ENCODE measurements at regions not wholly inside any gene's neighbourhood (a gene's known extent, or its start where the extent isn't known, plus 50 kb on each side); places are given as distances from the start of the nearest gene placed in this dataset.

- H3K36me3 ChIP-seq, result no peaks in the 10 kb centered on the region
- H3K27ac ChIP-seq, result no peak overlapping the region
- peak in 1 of 2 donors; percentile 33 for DNase-seq (ENCODE audit: low spot score in 2 of 2)
- no peak overlapping the region for H3K4me3 ChIP-seq
- no peaks in the 10 kb centered on the region for H3K27me3 ChIP-seq
- no peak for TF ChIP-seq CTCF (IDR thresholded peaks at IDR 0.05)
- H3K9me3 ChIP-seq, result no peaks in the 10 kb centered on the region
- peaks cover 0 to 7% of the 10 kb centered on the region in 2 donors for H3K4me1 ChIP-seq
- intact Hi-C loops (cut with DNase I), result no loop called here
Observed at GRCh38 chr2:111709321-111709720, 174.7 kb downstream of the ANAPC1 start.

- peak in 1 of 2 donors; percentile 50 for DNase-seq (ENCODE audit: low spot score in 2 of 2)
- Histone ChIP-seq H3K36me3 (no peaks in the 10 kb centered on the region), H3K27ac (no peak overlapping the region), H3K4me1 (peaks cover 0 to 7% of the 10 kb centered on the region in 2 donors), H3K4me3 (no peak overlapping the region), H3K27me3 (no peaks in the 10 kb centered on the region), H3K9me3 (no peaks in the 10 kb centered on the region)
- intact Hi-C loops (cut with DNase I), result no loop called here
- no peak for TF ChIP-seq CTCF (IDR thresholded peaks at IDR 0.05)
Observed at GRCh38 chr2:111710085-111710484, 173.9 kb downstream of the ANAPC1 start.

GRCh38 chr2:111710613-111711012 lies 173.4 kb downstream of the ANAPC1 start:
- intact Hi-C loops (cut with DNase I), result no loop called here
- H3K4me1 ChIP-seq, result peaks cover 0 to 7% of the 10 kb centered on the region in 2 donors
- no peak for TF ChIP-seq CTCF (IDR thresholded peaks at IDR 0.05)

GRCh38 chr2:111711270-111711669 lies 172.7 kb downstream of the ANAPC1 start:
- H3K36me3 ChIP-seq, result no peaks in the 10 kb centered on the region
- DNase-seq (ENCODE audit: low spot score in 2 of 2), result peak in 1 of 2 donors; percentile 31
- no peak overlapping the region for H3K27ac ChIP-seq
- no peak for TF ChIP-seq CTCF (IDR thresholded peaks at IDR 0.05)
- H3K27me3 ChIP-seq, result no peaks in the 10 kb centered on the region
- intact Hi-C loops (cut with DNase I), result no loop called here
- peaks cover 0 to 7% of the 10 kb centered on the region in 2 donors for H3K4me1 ChIP-seq
- no peak overlapping the region for H3K4me3 ChIP-seq
- H3K9me3 ChIP-seq, result no peaks in the 10 kb centered on the region

More at GRCh38 chr2:111710613-111711012, 173.4 kb downstream of the ANAPC1 start:
- H3K36me3 ChIP-seq, result no peaks in the 10 kb centered on the region
- H3K27me3 ChIP-seq, result no peaks in the 10 kb centered on the region
- no peak overlapping the region for H3K27ac ChIP-seq
- H3K4me3 ChIP-seq, result no peak overlapping the region
- H3K9me3 ChIP-seq, result no peaks in the 10 kb centered on the region
- peak in 1 of 2 donors; percentile 59 for DNase-seq (ENCODE audit: low spot score in 2 of 2)

GRCh38 chr2:111712361-111712760 lies 171.6 kb downstream of the ANAPC1 start:
- intact Hi-C loops (cut with DNase I), result no loop called here
- H3K36me3 ChIP-seq, result no peaks in the 10 kb centered on the region
- H3K27me3 ChIP-seq, result no peaks in the 10 kb centered on the region
- peaks cover 0 to 7% of the 10 kb centered on the region in 2 donors for H3K4me1 ChIP-seq
- no peak overlapping the region for H3K4me3 ChIP-seq
- DNase-seq (ENCODE audit: low spot score in 2 of 2), result peak in 1 of 2 donors; percentile 8
- no peak for TF ChIP-seq CTCF (IDR thresholded peaks at IDR 0.05)
- H3K9me3 ChIP-seq, result no peaks in the 10 kb centered on the region
- no peak overlapping the region for H3K27ac ChIP-seq

Data from ascending aorta (tissue), 2 donors.